ENCODE measurements at regions not wholly inside any gene's neighbourhood (a gene's known extent, or its start where the extent isn't known, plus 50 kb on each side); places are given as distances from the start of the nearest gene placed in this dataset.

DNA sequence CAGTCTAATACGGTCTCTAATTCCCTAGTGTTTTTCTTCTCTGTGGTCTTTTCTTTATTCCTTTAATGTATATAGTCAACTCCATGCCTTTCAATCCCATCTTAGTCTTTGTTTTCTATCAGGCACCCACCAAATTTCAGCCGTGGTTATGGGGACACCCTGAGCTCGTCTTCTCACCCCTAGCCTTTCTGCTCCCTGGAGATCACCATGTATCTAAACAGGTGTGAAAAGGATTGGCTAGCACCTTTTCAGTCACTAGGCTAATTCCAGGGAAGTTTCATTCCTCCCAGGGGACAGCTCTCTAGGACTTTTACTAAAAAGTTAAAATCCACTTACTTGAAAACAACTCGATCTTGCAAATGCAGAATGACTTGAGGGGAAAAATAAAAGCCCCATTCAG, 291.3 kb downstream of the ETNK1 start:
- DNase-seq, result no peak

DNA sequence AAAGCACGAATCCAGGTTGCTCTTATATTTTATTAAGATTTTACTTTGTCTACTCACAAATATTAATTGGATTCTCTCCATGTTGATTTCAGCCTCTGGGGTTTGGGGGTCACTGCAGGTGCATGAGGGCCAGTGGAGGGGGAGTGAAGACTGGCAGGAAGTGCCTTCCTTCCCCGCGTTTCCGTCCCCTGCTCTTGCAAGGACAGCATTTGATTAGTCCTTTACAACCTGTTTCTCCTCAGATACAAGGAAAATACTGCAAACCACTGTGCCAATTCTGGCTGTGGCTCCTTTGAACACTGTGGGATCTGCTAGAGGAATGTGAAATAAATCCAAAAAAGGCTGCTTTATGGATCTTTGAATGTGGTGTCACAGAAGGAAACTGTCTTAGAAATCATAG, 291.8 kb downstream of the ETNK1 start:
- DNase-seq, result no peak

- no peak for DNase-seq
These were observed 294.9 kb downstream of the ETNK1 start for GRCh38 chr12:22919883-22920282.

GRCh38 chr12:22923768-22924167, 298.8 kb downstream of the ETNK1 start:
- DNase-seq, result no peak

GRCh38 chr12:22924391-22924790, 299.4 kb downstream of the ETNK1 start:
- DNase-seq, result no peak

DNA sequence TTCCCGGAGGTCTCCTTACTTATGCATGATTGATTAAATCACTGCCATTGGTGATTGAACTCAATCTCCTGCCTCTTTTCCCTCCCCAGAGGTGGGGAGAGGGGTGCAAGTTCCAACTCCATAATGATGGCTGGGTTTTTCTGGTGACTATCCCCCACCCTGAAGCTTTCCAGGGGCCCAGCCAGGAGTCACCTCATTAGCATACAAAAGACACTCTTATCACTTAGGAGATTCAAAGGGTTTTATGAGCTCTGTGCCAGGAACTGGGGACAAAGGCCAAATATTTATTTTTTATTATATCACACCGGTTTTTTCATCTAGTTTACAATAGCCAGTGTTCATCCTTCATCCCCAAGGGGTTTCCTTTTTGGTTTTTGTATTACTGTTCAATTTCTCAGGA, 300.7 kb downstream of the ETNK1 start:
- DNase-seq, result no peak

GRCh38 chr12:22932431-22932830, 307.5 kb downstream of the ETNK1 start:
- no peak for DNase-seq

GRCh38 chr12:22935090-22935489, 310.1 kb downstream of the ETNK1 start:
- DNase-seq, result no peak

GRCh38 chr12:22935501-22935900, 310.5 kb downstream of the ETNK1 start:
- no peak for DNase-seq

DNA sequence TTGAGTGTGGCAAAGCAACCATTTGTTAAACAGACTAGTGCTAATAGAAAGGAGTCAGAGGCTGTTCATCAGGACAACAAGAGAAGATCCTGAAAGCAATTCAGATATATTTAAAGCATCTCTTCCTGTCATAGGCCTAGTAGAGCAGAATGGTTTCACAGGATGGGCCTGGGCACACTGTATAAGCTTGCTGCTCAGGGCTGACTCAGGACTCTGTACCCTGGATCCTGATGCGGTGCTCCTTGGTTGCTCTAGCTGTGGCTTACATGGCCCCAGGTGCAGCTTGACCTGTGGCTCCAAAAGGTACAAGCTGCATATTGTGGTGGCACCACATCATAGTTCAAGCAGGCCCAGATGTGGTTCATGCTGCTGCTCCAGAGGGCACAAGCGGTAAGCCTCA, 313.4 kb downstream of the ETNK1 start:
- DNase-seq, result no peak

DNA sequence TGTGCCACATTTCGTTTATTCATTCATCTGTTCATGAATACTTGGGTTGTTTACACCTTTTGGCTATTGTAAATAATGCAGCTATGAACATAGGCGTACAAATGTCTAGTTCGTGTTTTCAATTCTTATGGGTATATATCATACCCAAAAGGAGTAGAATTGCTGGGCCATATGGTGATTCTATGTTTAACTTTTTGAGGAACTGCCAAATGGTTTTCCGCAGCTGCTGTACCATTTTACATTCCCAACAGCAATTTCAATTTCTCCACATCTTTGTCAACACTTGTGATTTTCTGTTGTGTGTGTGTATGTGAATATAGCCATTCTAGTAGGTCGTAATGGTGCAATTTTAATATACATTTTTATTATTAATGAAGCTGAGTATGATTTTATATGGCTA, 326.2 kb downstream of the ETNK1 start:
- DNase-seq, result no peak

DNA sequence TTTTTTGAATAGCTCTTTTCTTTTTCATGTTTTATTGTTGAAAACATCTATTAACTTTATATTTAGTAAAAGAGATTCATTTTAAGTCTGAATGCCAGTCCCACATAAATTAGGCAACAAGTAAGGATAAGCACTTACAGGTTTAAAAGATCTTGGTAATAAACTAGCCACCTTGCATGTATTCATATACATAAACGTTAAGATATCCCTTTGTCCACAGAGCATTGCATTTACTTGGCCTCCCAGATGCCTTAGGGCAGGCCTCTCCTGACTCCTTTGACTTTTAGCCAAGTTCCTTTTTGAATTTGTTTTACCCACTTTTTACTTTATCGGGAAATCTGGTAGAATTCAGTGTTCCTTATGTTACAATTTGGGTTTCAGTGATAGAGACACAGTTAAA, 331.7 kb downstream of the ETNK1 start:
- no peak for DNase-seq

- DNase-seq, result no peak
These were observed 342.2 kb downstream of the ETNK1 start for GRCh38 chr12:22967171-22967570.

GRCh38 chr12:22969521-22969920, 344.6 kb downstream of the ETNK1 start:
- no peak for DNase-seq

DNA sequence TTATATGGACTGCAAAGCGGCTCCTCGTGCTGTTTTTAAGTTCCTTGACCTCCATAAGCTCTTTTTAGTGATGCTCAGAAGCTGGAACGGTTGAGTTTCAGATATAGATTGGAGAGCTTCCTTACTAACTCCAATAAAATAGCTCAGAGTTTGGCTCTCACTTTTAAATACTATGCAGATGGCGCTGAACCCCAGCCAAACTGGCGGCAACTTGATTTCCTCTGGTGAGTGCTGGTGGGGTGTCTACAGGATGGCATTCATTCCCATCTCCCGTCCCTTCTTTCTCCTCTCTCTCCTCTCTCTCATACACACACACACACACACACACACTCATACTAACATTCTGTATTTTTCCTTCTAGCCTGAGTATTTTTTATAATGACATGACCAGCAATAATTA, 346.3 kb downstream of the ETNK1 start:
- no peak for DNase-seq

GRCh38 chr12:22971701-22972191, 346.8 kb downstream of the ETNK1 start:
- DNase-seq, result no peak

GRCh38 chr12:22974865-22975264, 349.9 kb downstream of the ETNK1 start:
- no peak for DNase-seq

- no peak for DNase-seq
These were observed 354.0 kb downstream of the ETNK1 start for GRCh38 chr12:22978962-22979361.

DNA sequence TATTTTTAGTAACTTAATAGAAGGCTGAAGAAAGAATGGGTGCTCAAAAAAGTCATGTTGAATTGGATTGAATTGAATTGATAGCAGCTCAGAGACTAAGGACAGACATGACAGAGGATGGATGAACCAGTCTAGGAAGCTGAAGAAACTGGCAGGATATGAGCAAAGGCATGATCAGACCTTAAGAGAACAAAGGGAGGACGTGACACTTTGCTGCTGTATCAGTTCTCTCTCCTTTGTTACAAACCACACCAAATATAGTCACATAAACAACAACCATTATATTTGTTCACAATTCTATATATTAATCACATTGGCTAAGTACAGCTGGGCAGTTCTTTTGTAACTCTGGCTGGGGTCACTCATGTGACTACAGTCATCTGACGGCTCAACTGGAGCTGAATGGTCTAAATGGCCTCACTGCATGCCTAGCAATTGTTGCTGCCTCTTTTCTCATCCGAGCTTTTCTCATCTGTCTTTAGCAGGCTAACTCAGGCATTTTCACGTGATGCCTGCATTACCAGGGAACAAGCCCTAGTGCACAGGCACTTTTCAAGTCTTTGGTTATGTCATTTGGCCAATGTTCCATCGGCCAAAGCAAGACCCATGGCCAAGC, 355.0 kb downstream of the ETNK1 start:
- no peak for DNase-seq

- DNase-seq, result no peak
These were observed 356.7 kb downstream of the ETNK1 start for GRCh38 chr12:22981711-22982110.

DNA sequence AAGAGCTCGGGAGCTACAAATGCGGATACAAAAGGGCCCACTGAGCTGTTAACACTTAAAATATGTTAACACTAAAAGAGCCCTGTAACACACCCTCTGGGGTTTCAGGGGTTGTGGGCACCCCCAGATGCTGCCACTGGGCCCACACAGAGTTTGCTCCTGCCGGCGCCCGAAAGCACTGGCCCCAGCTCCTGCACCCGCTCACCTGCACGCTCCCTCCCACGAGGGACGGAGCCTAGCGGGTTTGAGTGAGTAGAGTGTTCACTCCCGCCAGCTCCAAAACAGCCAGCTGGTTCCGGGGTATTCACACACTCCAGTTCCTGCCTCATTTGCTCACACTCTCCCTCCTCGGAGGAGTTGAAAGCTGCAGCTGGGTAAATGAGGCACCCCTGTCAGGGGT, 357.7 kb downstream of the ETNK1 start:
- DNase-seq, result no peak

DNA sequence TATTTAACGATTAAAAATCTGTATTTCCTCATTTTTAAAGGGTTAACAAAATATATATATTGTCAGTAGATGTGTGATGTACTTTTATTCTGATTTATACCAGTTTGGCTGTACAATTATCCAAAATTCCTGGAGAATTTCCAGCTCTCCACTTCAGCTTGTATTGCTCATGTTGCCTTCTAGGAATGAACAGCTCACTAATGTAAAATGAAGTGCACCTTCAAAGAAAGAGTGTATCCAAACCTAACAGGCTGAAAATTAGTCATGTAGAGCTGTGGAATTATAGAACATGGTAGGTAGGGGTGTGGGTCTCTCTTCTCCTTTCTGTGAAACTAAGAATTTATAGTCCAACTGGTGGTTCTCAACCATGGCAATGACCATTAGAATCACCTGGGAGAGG, 362.0 kb downstream of the ETNK1 start:
- no peak for DNase-seq

DNA sequence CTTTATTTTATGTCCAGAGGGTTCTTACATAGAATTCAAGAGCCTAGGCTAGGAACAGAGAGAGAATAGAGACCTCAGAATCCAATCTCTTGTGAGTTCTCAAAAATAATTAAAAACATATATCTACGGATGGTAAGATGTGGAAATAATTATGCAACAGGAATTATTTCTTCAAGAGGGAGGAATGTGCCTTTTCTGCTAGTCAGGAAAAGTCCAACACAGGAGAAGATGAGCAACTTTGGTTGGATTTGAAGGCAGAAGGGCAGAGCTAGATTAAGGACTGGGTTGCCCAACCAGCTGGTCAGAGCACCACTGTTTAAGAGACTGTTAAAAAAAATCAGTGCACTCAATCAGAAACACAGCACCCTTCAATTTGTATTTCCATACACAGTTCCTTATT, 365.5 kb downstream of the ETNK1 start:
- no peak for DNase-seq

GRCh38 chr12:22991250-22991844, 366.4 kb downstream of the ETNK1 start:
- DNase-seq, result no peak

Measured in inflammatory macrophage treated with lipopolysaccharide for 4 hours (primary cell).